PC-3 (cell line): ENCODE measurements at regions not wholly inside any gene's neighbourhood (a gene's known extent, or its start where the extent isn't known, plus 50 kb on each side); places are given as distances from the start of the nearest gene placed in this dataset.

Experiments used
- ATAC-seq: fragments of 200-7000 bp; cut with Tn5 transposase; 2 replicates; pipeline ENCODE4 v1.9.1; 2020; ENCODE audit warnings: mild to moderate bottlenecking, moderate library complexity
- BruUV-seq: library from RNA; stranded (reverse); fragments of 400-500 nt; replicated peaks from 2 replicates; lab custom pipeline; 2021; lab: Mats Ljungman, UMichigan
- CTCF ChIA-PET: fragments of 300-600 bp; sonication (Branson Sonifier 250); formaldehyde crosslinking; loops from one replicate; lab custom pipeline; 2022; ENCODE audit warnings: antibody characterized with exemption; lab: Charles Lee
- POLR2A ChIA-PET: fragments of 300-600 bp; sonication (Branson Sonifier 250); formaldehyde crosslinking; loops from one replicate; lab custom pipeline; 2022; ENCODE audit warnings: antibody characterized with exemption; ENCODE audit not compliant: unreplicated experiment; lab: Charles Lee
- DNase-seq: peaks from one replicate; pipeline ENCODE4 v3.0.0-alpha.2; 2015
- H2AFZ ChIP-seq: fragments of 300-600 bp; sonication (generic); 2 replicates; pipeline ENCODE4 v1.6.0; 2016; ENCODE audit warnings: antibody characterized with exemption, low read length
- H3F3A ChIP-seq: fragments of 300-600 bp; sonication (generic); one replicate; pipeline ENCODE4 v1.6.0; 2017; ENCODE audit warnings: antibody characterized with exemption, low read length, control low read depth, mild to moderate bottlenecking; ENCODE audit not compliant: unreplicated experiment
- H3K27ac ChIP-seq: fragments of 300-600 bp; sonication (generic); 2 replicates; pipeline ENCODE4 v1.5.1; 2016; ENCODE audit warnings: mild to moderate bottlenecking, low read length
- H3K27me3 ChIP-seq: fragments of 300-600 bp; sonication (generic); 2 replicates; pipeline ENCODE4 v1.6.1; 2016; ENCODE audit warnings: low read length, mixed read lengths
- H3K36me3 ChIP-seq: fragments of 300-600 bp; sonication (generic); 2 replicates; pipeline ENCODE4 v1.6.1; 2016; ENCODE audit warnings: low read depth, mixed run types, low read length, mixed read lengths
- H3K4me1 ChIP-seq: fragments of 300-600 bp; sonication (generic); 2 replicates; pipeline ENCODE4 v1.5.1; 2016; ENCODE audit warnings: low read length; ENCODE audit not compliant: insufficient read depth
- H3K4me2 ChIP-seq: fragments of 300-600 bp; sonication (generic); 2 replicates; pipeline ENCODE4 v1.6.0; 2016; ENCODE audit warnings: low read length
- H3K4me3 ChIP-seq: fragments of 300-600 bp; sonication (generic); 2 replicates; pipeline ENCODE4 v1.5.1; 2016; ENCODE audit warnings: mild to moderate bottlenecking, low read length, mixed read lengths
- H3K79me2 ChIP-seq: fragments of 300-600 bp; sonication (generic); 2 replicates; pipeline ENCODE4 v1.6.1; 2017; ENCODE audit warnings: low read length, mixed read lengths
- H3K9ac ChIP-seq: fragments of 300-600 bp; sonication (generic); 2 replicates; pipeline ENCODE4 v1.6.0; 2016; ENCODE audit warnings: mild to moderate bottlenecking, low read length
- H3K9me2 ChIP-seq: fragments of 300-600 bp; sonication (generic); replicated peaks from 2 replicates; pipeline ENCODE4 v1.6.1; 2016; ENCODE audit warnings: mixed run types, low read length, mixed read lengths
- H3K9me3 ChIP-seq: fragments of 300-600 bp; sonication (generic); 2 replicates; pipeline ENCODE4 v1.6.1; 2016; ENCODE audit warnings: low read length, mixed read lengths
- H4K20me1 ChIP-seq: fragments of 300-600 bp; sonication (generic); 2 replicates; pipeline ENCODE4 v1.6.1; 2016; ENCODE audit warnings: low read length, mixed read lengths
- CTCF ChIP-seq: fragments of 300-600 bp; sonication (generic); conservative IDR thresholded peaks from 2 replicates; pipeline ENCODE4 v1.5.1; 2017; ENCODE audit warnings: antibody characterized with exemption, low read depth, mild to moderate bottlenecking, low read length
- EZH2 ChIP-seq: fragments of 300-600 bp; sonication (generic); IDR thresholded peaks from one replicate; pipeline ENCODE4 v1.6.1; 2017; ENCODE audit warnings: antibody characterized with exemption, mild to moderate bottlenecking, low read length; ENCODE audit not compliant: unreplicated experiment
- EZH2phosphoT487 ChIP-seq: fragments of 300-600 bp; sonication (generic); IDR thresholded peaks from 2 replicates; pipeline ENCODE4 v1.6.1; 2018; ENCODE audit warnings: mild to moderate bottlenecking, antibody characterized with exemption, low read length, borderline replicate concordance
- intact Hi-C: fragments of 100-400 bp; cut with micrococcal nuclease; formaldehyde crosslinking; loops from 2 replicates; pipeline ENCODE4 v1.9.0; 2023

- H4K20me1 ChIP-seq, result no peaks in the 10 kb centered on the region
- ChIA-PET CTCF (no interaction called here), POLR2A (no interaction called here)
- no peaks in the 10 kb centered on the region for H3K9me2 ChIP-seq
- no peak overlapping the region for H3K4me3 ChIP-seq
- no peaks in the 10 kb centered on the region for H3K27me3 ChIP-seq
- no peak for ATAC-seq
- H3K27ac ChIP-seq, result no peak overlapping the region
- intact Hi-C loops, result no loop called here
- no peak overlapping the region for H3K9ac ChIP-seq
- no peak overlapping the region for H2AFZ ChIP-seq
- BruUV-seq, result no TSS peak
- no peaks in the 10 kb centered on the region for H3K4me1 ChIP-seq
- no peaks in the 10 kb centered on the region for H3K9me3 ChIP-seq
- TF ChIP-seq CTCF (no peak), EZH2phosphoT487 (no peak), EZH2 (no peak)
- no peaks in the 10 kb centered on the region for H3K36me3 ChIP-seq
- no peaks in the 10 kb centered on the region for H3F3A ChIP-seq
- no peaks in the 10 kb centered on the region for H3K79me2 ChIP-seq
- no peak overlapping the region for H3K4me2 ChIP-seq
- DNase-seq, result no peak
Measured at GRCh38 chr4:43394976-43395375, 502.5 kb downstream of the GRXCR1 start.

DNA sequence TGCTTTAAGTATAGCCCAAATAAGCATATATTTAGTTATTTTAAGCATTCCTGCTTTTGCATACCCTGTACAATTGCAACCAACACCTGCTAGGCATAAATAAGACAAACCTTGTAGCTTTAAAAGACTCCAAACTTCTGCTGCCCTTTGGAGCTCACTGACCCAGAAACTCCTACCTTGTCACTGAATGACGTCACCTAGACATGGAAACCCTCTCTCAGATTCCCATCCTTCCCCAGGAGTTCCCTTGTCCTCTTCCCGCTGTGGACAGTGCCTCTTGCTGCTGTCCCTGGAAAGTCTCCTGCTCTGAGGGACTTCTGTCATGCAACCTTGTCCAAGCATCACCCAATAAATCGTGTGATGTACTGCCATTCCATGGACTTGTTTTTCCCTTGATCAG lies 507.2 kb downstream of the GRXCR1 start:
- Histone ChIP-seq H2AFZ (no peak overlapping the region), H3K27ac (no peak overlapping the region), H3K27me3 (no peaks in the 10 kb centered on the region), H3K4me3 (no peak overlapping the region), H3F3A (no peaks in the 10 kb centered on the region), H3K9me3 (no peaks in the 10 kb centered on the region), H3K4me2 (no peak overlapping the region), H3K9me2 (no peaks in the 10 kb centered on the region), H3K36me3 (no peaks in the 10 kb centered on the region), H4K20me1 (no peaks in the 10 kb centered on the region), H3K79me2 (no peaks in the 10 kb centered on the region), H3K4me1 (no peaks in the 10 kb centered on the region), H3K9ac (no peak overlapping the region)
- ChIA-PET CTCF (no interaction called here), POLR2A (no interaction called here)
- BruUV-seq, result no TSS peak
- DNase-seq, result no peak
- intact Hi-C loops, result no loop called here
- TF ChIP-seq EZH2phosphoT487 (no peak), EZH2 (no peak), CTCF (no peak)
- no peak for ATAC-seq

- H3K9me2 ChIP-seq, result no peaks in the 10 kb centered on the region
- H3K4me1 ChIP-seq, result no peaks in the 10 kb centered on the region
- TF ChIP-seq EZH2phosphoT487 (no peak), CTCF (no peak), EZH2 (no peak)
- no peak overlapping the region for H3K4me3 ChIP-seq
- no peaks in the 10 kb centered on the region for H3K9me3 ChIP-seq
- no peaks in the 10 kb centered on the region for H3F3A ChIP-seq
- CTCF ChIA-PET, result no interaction called here
- no peaks in the 10 kb centered on the region for H3K79me2 ChIP-seq
- no peak overlapping the region for H3K9ac ChIP-seq
- ATAC-seq (no peak), DNase-seq (no peak)
- no TSS peak for BruUV-seq
- H3K27me3 ChIP-seq, result no peaks in the 10 kb centered on the region
- H3K36me3 ChIP-seq, result no peaks in the 10 kb centered on the region
- no peaks in the 10 kb centered on the region for H4K20me1 ChIP-seq
- POLR2A ChIA-PET, result no interaction called here
- intact Hi-C loops, result no loop called here
- H3K4me2 ChIP-seq, result no peak overlapping the region
- no peak overlapping the region for H3K27ac ChIP-seq
- 0 out of 2 replicates have a peak overlapping the region, but pooled peaks have one; percentile 26 for H2AFZ ChIP-seq
Measured at GRCh38 chr4:43402393-43402792, 509.9 kb downstream of the GRXCR1 start.
